ENCODE measurements at regions not wholly inside any gene's neighbourhood (a gene's known extent, or its start where the extent isn't known, plus 50 kb on each side); places are given as distances from the start of the nearest gene placed in this dataset.

DNA sequence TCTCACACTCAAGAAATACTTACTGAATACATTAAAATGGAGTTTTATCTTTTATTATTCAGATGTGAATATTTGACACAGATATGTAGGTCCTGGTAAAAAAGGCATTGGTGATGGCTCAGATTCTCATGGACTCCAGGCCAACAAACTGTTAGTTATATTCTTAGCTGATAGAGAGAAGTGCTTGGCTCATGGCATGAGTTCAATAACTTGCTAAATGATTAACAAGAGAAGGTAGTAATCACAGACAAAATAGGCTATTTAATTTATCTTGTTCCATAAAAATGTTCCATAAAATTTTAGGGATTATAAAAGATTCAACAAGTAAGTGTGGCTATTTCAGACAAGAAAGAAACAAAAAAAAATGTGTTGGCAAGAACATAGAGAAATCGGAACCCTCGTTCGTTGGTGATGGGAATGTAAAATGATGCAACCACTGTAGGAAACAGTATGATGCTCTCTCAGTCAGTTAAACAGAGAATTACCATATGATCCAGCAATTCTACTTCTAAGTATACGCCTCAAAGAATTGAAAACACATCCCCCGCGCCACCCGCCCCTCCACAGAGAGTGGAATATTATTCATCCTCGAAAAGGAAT lies 737.8 kb upstream of the ADAMTS5 start:
- no peak overlapping the region for H3K4me3 ChIP-seq (ENCODE audit: low read depth, low read length)
- TF ChIP-seq, protein P1, sequence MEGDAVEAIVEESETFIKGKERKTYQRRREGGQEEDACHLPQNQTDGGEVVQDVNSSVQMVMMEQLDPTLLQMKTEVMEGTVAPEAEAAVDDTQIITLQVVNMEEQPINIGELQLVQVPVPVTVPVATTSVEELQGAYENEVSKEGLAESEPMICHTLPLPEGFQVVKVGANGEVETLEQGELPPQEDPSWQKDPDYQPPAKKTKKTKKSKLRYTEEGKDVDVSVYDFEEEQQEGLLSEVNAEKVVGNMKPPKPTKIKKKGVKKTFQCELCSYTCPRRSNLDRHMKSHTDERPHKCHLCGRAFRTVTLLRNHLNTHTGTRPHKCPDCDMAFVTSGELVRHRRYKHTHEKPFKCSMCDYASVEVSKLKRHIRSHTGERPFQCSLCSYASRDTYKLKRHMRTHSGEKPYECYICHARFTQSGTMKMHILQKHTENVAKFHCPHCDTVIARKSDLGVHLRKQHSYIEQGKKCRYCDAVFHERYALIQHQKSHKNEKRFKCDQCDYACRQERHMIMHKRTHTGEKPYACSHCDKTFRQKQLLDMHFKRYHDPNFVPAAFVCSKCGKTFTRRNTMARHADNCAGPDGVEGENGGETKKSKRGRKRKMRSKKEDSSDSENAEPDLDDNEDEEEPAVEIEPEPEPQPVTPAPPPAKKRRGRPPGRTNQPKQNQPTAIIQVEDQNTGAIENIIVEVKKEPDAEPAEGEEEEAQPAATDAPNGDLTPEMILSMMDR (IDR thresholded peaks at IDR 0.05; ENCODE audit: insufficient read depth, low read length): no peak
- DNase-seq (ENCODE audit: low read depth): no peak

DNA sequence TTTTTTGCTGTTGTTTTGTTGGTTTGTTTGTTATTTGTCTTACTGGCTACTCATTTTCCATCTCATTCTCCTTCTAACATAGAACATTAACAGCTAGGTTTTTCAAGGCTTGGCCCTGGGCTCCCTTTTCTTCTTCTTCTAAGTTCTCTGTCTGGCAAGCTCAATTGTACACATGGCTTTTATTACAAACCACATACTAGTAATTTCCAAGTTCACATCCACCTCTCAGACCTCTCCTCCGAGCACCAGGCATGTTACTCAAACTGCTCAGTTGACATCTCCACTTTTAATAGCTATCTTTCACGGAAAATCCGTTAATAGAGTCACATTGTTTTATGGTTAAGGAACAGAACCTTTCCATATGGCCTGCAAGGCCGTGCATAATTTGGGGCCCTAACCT lies 736.9 kb upstream of the ADAMTS5 start:
- TF ChIP-seq, protein P1 (IDR thresholded peaks at IDR 0.05; ENCODE audit: insufficient read depth, low read length): no peak
- H3K4me3 ChIP-seq (ENCODE audit: low read depth, low read length): no peak overlapping the region
- peak; percentile 74 for DNase-seq (ENCODE audit: low read depth)

- TF ChIP-seq, protein P1 (IDR thresholded peaks at IDR 0.05; ENCODE audit: insufficient read depth, low read length): peak; percentile 73
- peak; percentile 93 for DNase-seq (ENCODE audit: low read depth)
- no peak overlapping the region for H3K4me3 ChIP-seq (ENCODE audit: low read depth, low read length)
Observed at GRCh38 chr21:27700974-27701614, 734.2 kb upstream of the ADAMTS5 start.

DNA sequence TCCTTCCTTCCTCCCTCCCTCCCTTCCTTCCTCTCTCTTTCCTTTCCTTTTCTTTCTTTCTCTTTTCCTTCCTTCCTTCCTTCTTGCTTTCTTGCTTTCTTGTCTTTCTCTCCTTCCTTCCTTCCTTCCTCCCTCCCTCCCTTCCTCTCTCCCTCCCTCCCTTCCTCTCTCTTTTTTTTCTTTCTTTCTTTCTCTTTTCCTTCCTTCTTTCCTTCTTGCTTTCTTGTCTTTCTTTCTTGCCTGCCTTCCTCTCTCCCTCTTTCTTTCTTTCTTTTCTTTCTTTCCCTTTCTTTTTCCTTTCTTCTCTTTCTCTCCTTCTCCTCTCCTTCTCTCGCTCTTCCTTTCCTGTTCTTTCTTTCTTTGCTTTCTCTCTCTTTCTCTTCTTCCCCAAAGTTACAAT lies 728.4 kb upstream of the ADAMTS5 start:
- TF ChIP-seq, protein P1 (IDR thresholded peaks at IDR 0.05; ENCODE audit: insufficient read depth, low read length): no peak
- DNase-seq (ENCODE audit: low read depth): no peak
- no peak overlapping the region for H3K4me3 ChIP-seq (ENCODE audit: low read depth, low read length)

DNA sequence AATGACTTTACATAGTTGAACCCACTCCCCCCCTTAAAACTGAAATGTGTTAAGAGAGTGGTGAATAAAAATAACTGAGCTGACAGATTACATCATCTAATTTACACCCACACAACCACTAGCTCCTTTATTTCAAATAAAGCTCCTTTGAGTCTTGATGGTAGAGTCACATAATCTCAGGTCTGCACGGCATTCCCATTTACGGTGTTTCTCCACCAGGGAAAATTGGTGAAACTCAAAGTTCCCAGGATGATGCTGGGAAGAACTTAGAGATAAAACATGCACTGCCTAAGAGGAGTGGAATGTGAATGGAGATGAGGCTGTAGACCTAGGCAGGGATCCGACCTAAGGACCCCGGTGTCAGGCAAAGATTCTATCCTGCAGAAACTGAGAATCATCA lies 727.8 kb upstream of the ADAMTS5 start:
- no peak for DNase-seq (ENCODE audit: low read depth)
- TF ChIP-seq, protein P1 (IDR thresholded peaks at IDR 0.05; ENCODE audit: insufficient read depth, low read length): no peak
- no peak overlapping the region for H3K4me3 ChIP-seq (ENCODE audit: low read depth, low read length)

DNA sequence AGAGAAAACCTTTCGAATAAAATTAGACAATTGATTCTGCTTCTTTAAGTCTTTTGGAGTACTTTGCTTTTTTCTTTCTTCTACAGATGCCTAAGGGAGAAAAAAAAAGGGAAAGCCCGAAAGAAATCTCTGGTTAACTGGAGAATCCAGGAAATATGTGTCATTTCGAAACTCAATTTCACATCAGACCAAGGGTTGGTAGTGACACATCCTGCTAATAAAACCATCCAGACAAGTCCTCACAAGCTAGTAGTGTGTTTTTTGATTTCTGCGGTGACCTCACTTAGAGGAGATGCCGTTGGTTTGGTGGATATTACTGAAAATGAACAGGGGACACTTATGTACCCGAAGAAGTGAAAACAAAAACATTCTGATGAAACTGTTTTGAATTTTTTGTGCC lies 726.5 kb upstream of the ADAMTS5 start:
- TF ChIP-seq, protein P1 (IDR thresholded peaks at IDR 0.05; ENCODE audit: insufficient read depth, low read length): no peak
- DNase-seq (ENCODE audit: low read depth): peak; percentile 46
- no peak overlapping the region for H3K4me3 ChIP-seq (ENCODE audit: low read depth, low read length)
